Gastrocnemius medialis (tissue), 4 donors: ENCODE measurements at regions not wholly inside any gene's neighbourhood (a gene's known extent, or its start where the extent isn't known, plus 50 kb on each side); places are given as distances from the start of the nearest gene placed in this dataset.

Experiments used
- POLR2A ChIP-seq, 2 donors: fragments of 450-650 bp; IDR thresholded peaks; one replicate each; pipeline ENCODE4 v1.6.1; 2017; ENCODE audit warnings: antibody characterized with exemption in 2 of 2, mild to moderate bottlenecking in 2 of 2, moderate library complexity in 2 of 2
- TF ChIP-seq, protein P1 (sequence below), 5 experiments: fragments of 450-650 bp in 3 of 5; fragments of 200-600 bp in 2 of 5; sonication (generic) in 2 of 5; IDR thresholded peaks in 4 of 5; conservative IDR thresholded peaks in 1 of 5; 1 replicate in 4 of 5; 2 replicates in 1 of 5; pipeline ENCODE4 v1.5.1; 2016 to 2019; ENCODE audit warnings: antibody characterized with exemption in 5 of 5, mild to moderate bottlenecking in 3 of 5, moderate library complexity in 3 of 5

DNA sequence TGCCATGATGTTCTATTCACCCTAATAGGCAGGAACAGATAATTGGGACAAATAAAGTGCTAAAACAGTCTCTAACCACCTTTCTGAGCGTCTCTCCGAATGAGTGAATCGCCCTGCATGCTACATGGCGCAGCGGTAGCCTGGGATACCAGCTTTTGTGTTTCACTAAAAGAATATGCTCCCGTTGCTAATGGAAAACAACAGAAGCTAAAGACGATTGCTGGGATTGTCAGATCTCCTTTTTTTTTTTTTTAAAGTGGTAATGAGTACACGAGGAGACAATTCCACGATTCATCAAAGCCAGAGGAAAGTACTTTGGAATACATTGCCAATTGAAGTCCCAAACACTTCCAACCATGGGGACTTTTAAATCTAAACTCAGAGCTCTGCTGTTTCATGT lies 1815.3 kb upstream of the CELF4 start:
- TF ChIP-seq, protein P1, sequence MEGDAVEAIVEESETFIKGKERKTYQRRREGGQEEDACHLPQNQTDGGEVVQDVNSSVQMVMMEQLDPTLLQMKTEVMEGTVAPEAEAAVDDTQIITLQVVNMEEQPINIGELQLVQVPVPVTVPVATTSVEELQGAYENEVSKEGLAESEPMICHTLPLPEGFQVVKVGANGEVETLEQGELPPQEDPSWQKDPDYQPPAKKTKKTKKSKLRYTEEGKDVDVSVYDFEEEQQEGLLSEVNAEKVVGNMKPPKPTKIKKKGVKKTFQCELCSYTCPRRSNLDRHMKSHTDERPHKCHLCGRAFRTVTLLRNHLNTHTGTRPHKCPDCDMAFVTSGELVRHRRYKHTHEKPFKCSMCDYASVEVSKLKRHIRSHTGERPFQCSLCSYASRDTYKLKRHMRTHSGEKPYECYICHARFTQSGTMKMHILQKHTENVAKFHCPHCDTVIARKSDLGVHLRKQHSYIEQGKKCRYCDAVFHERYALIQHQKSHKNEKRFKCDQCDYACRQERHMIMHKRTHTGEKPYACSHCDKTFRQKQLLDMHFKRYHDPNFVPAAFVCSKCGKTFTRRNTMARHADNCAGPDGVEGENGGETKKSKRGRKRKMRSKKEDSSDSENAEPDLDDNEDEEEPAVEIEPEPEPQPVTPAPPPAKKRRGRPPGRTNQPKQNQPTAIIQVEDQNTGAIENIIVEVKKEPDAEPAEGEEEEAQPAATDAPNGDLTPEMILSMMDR (IDR thresholded peaks at IDR 0.05 in 4 of 5, conservative IDR thresholded peaks at IDR 0.05 in 1 of 5): no peak
- TF ChIP-seq POLR2A (IDR thresholded peaks at IDR 0.05): no peak
